ENCODE measurements at regions not wholly inside any gene's neighbourhood (a gene's known extent, or its start where the extent isn't known, plus 50 kb on each side); places are given as distances from the start of the nearest gene placed in this dataset.
A peak's percentile ranks its signal among the peaks of the same experiment; 100 is the strongest.
"Not testable (repeated sequence)": the region's sequence is repeated elsewhere in the genome, so short reads cannot be mapped to it uniquely, and the experiment has no call there.

GRCh38 chr16:85240982-85241924 is 129.0 kb upstream of the CIBAR2 start:
- DNase-seq (ENCODE audit: low spot score in 2 of 2) = no peak
- ATAC-seq (replicated peaks; ENCODE audit: extremely low read depth, poor library complexity, severe bottlenecking) = no peak
- no peaks in the 10 kb centered on the region for H3K36me3 Mint-ChIP-seq (ENCODE audit: insufficient read depth)
- no peak overlapping the region for H3K4me3 Mint-ChIP-seq
- H3K9me3 Mint-ChIP-seq = no peaks in the 10 kb centered on the region
- peaks cover 7% of the 10 kb centered on the region for H3K4me1 Mint-ChIP-seq
- peaks cover 62% of the 10 kb centered on the region for H3K27me3 Mint-ChIP-seq
- no peak overlapping the region for H3K27ac Mint-ChIP-seq (ENCODE audit: low read depth)

GRCh38 chr16:85242140-85242539 is 129.9 kb upstream of the CIBAR2 start:
- no peak overlapping the region for H3K27ac Mint-ChIP-seq (ENCODE audit: low read depth)
- H3K9me3 Mint-ChIP-seq = no peaks in the 10 kb centered on the region
- H3K4me1 Mint-ChIP-seq = peaks cover 7% of the 10 kb centered on the region
- H3K36me3 Mint-ChIP-seq (ENCODE audit: insufficient read depth) = no peaks in the 10 kb centered on the region
- no peak for DNase-seq (ENCODE audit: low spot score in 2 of 2)
- ATAC-seq (replicated peaks; ENCODE audit: extremely low read depth, poor library complexity, severe bottlenecking) = no peak
- peaks cover 59% of the 10 kb centered on the region for H3K27me3 Mint-ChIP-seq
- no peak overlapping the region for H3K4me3 Mint-ChIP-seq

- ATAC-seq (replicated peaks; ENCODE audit: extremely low read depth, poor library complexity, severe bottlenecking) = no peak
- H3K4me3 Mint-ChIP-seq = no peak overlapping the region
- peaks cover 51% of the 10 kb centered on the region for H3K27me3 Mint-ChIP-seq
- H3K36me3 Mint-ChIP-seq (ENCODE audit: insufficient read depth) = no peaks in the 10 kb centered on the region
- DNase-seq (ENCODE audit: low spot score in 2 of 2) = no peak
- H3K27ac Mint-ChIP-seq (ENCODE audit: low read depth) = no peak overlapping the region
- no peaks in the 10 kb centered on the region for H3K9me3 Mint-ChIP-seq
- peaks cover 7% of the 10 kb centered on the region for H3K4me1 Mint-ChIP-seq
These were observed 131.0 kb upstream of the CIBAR2 start for GRCh38 chr16:85243308-85243707.

- peaks cover 40% of the 10 kb centered on the region for H3K27me3 Mint-ChIP-seq
- H3K9me3 Mint-ChIP-seq; H3K36me3 Mint-ChIP-seq (ENCODE audit: insufficient read depth); H3K4me3 Mint-ChIP-seq; H3K27ac Mint-ChIP-seq (ENCODE audit: low read depth); H3K4me1 Mint-ChIP-seq; ATAC-seq (replicated peaks; ENCODE audit: extremely low read depth, poor library complexity, severe bottlenecking); DNase-seq (ENCODE audit: low spot score in 2 of 2): not testable (repeated sequence)
These were observed 132.2 kb upstream of the CIBAR2 start for GRCh38 chr16:85244452-85244851.

GRCh38 chr16:85245307-85246172 is 133.3 kb upstream of the CIBAR2 start:
- peaks cover 29% of the 10 kb centered on the region for H3K27me3 Mint-ChIP-seq
- no peaks in the 10 kb centered on the region for H3K9me3 Mint-ChIP-seq
- ATAC-seq (replicated peaks; ENCODE audit: extremely low read depth, poor library complexity, severe bottlenecking) (peak; percentile 28), DNase-seq (ENCODE audit: low spot score in 2 of 2) (peak; percentile 18 to 20)
- H3K27ac Mint-ChIP-seq (ENCODE audit: low read depth) = no peak overlapping the region
- H3K4me3 Mint-ChIP-seq = no peak overlapping the region
- H3K36me3 Mint-ChIP-seq (ENCODE audit: insufficient read depth) = no peaks in the 10 kb centered on the region
- peaks cover 7% of the 10 kb centered on the region for H3K4me1 Mint-ChIP-seq

- no peak for DNase-seq (ENCODE audit: low spot score in 2 of 2)
- H3K9me3 Mint-ChIP-seq = no peaks in the 10 kb centered on the region
- H3K27me3 Mint-ChIP-seq = peaks cover 25% of the 10 kb centered on the region
- no peaks in the 10 kb centered on the region for H3K36me3 Mint-ChIP-seq (ENCODE audit: insufficient read depth)
- no peak overlapping the region for H3K4me3 Mint-ChIP-seq
- no peak overlapping the region for H3K27ac Mint-ChIP-seq (ENCODE audit: low read depth)
- H3K4me1 Mint-ChIP-seq = peaks cover 7% of the 10 kb centered on the region
- ATAC-seq (replicated peaks; ENCODE audit: extremely low read depth, poor library complexity, severe bottlenecking) = no peak
These were observed 134.2 kb upstream of the CIBAR2 start for GRCh38 chr16:85246473-85246872.

- no peaks in the 10 kb centered on the region for H3K9me3 Mint-ChIP-seq
- no peak for DNase-seq (ENCODE audit: low spot score in 2 of 2)
- peaks cover 7% of the 10 kb centered on the region for H3K4me1 Mint-ChIP-seq
- H3K4me3 Mint-ChIP-seq = no peak overlapping the region
- no peak overlapping the region for H3K27ac Mint-ChIP-seq (ENCODE audit: low read depth)
- H3K36me3 Mint-ChIP-seq (ENCODE audit: insufficient read depth) = no peaks in the 10 kb centered on the region
- no peak for ATAC-seq (replicated peaks; ENCODE audit: extremely low read depth, poor library complexity, severe bottlenecking)
- H3K27me3 Mint-ChIP-seq = peaks cover 25% of the 10 kb centered on the region
These were observed 134.7 kb upstream of the CIBAR2 start for GRCh38 chr16:85246973-85247372.

GRCh38 chr16:85248342-85248741 is 136.1 kb upstream of the CIBAR2 start:
- Mint-ChIP-seq H3K36me3 (ENCODE audit: insufficient read depth) (no peaks in the 10 kb centered on the region), H3K27me3 (peaks cover 22% of the 10 kb centered on the region), H3K4me1 (peaks cover 7% of the 10 kb centered on the region), H3K9me3 (no peaks in the 10 kb centered on the region), H3K27ac (ENCODE audit: low read depth) (no peak overlapping the region), H3K4me3 (no peak overlapping the region)
- ATAC-seq (replicated peaks; ENCODE audit: extremely low read depth, poor library complexity, severe bottlenecking) (no peak), DNase-seq (ENCODE audit: low spot score in 2 of 2) (no peak)

GRCh38 chr16:85248857-85249256 is 136.6 kb upstream of the CIBAR2 start:
- Mint-ChIP-seq H3K4me3 (no peak overlapping the region), H3K27me3 (peaks cover 17% of the 10 kb centered on the region), H3K9me3 (no peaks in the 10 kb centered on the region), H3K4me1 (peaks cover 7% of the 10 kb centered on the region), H3K27ac (ENCODE audit: low read depth) (no peak overlapping the region), H3K36me3 (ENCODE audit: insufficient read depth) (no peaks in the 10 kb centered on the region)
- ATAC-seq (replicated peaks; ENCODE audit: extremely low read depth, poor library complexity, severe bottlenecking) = no peak
- DNase-seq (ENCODE audit: low spot score in 2 of 2) = no peak

- H3K27ac Mint-ChIP-seq (ENCODE audit: low read depth) = no peak overlapping the region
These were observed 137.3 kb upstream of the CIBAR2 start for GRCh38 chr16:85249418-85250146.

GRCh38 chr16:85250147-85250463 is 137.8 kb upstream of the CIBAR2 start:
- no peak overlapping the region for H3K4me3 Mint-ChIP-seq
- peaks cover 17% of the 10 kb centered on the region for H3K27me3 Mint-ChIP-seq
- H3K36me3 Mint-ChIP-seq (ENCODE audit: insufficient read depth) = no peaks in the 10 kb centered on the region
- peaks cover 7% of the 10 kb centered on the region for H3K4me1 Mint-ChIP-seq
- no peak overlapping the region for H3K27ac Mint-ChIP-seq (ENCODE audit: low read depth)
- no peaks in the 10 kb centered on the region for H3K9me3 Mint-ChIP-seq
- no peak for DNase-seq (ENCODE audit: low spot score in 2 of 2)
- ATAC-seq (replicated peaks; ENCODE audit: extremely low read depth, poor library complexity, severe bottlenecking) = no peak

More at GRCh38 chr16:85249418-85250146, 137.3 kb upstream of the CIBAR2 start:
- DNase-seq (ENCODE audit: low spot score in 2 of 2) (no peak), ATAC-seq (replicated peaks; ENCODE audit: extremely low read depth, poor library complexity, severe bottlenecking) (no peak)
- H3K27me3 Mint-ChIP-seq = peaks cover 17% of the 10 kb centered on the region
- H3K4me3 Mint-ChIP-seq = no peak overlapping the region
- H3K4me1 Mint-ChIP-seq = peaks cover 7% of the 10 kb centered on the region
- no peaks in the 10 kb centered on the region for H3K36me3 Mint-ChIP-seq (ENCODE audit: insufficient read depth)
- H3K9me3 Mint-ChIP-seq = no peaks in the 10 kb centered on the region

GRCh38 chr16:85250609-85251223 is 138.4 kb upstream of the CIBAR2 start:
- Mint-ChIP-seq H3K4me1 (peaks cover 3% of the 10 kb centered on the region), H3K36me3 (ENCODE audit: insufficient read depth) (no peaks in the 10 kb centered on the region), H3K4me3 (no peak overlapping the region), H3K27me3 (peaks cover 11% of the 10 kb centered on the region), H3K27ac (ENCODE audit: low read depth) (no peak overlapping the region), H3K9me3 (no peaks in the 10 kb centered on the region)
- no peak for ATAC-seq (replicated peaks; ENCODE audit: extremely low read depth, poor library complexity, severe bottlenecking)
- no peak for DNase-seq (ENCODE audit: low spot score in 2 of 2)

Measured in central memory CD8-positive, alpha-beta T cell (primary cell).